ENCODE measurements at regions not wholly inside any gene's neighbourhood (a gene's known extent, or its start where the extent isn't known, plus 50 kb on each side); places are given as distances from the start of the nearest gene placed in this dataset.

DNA sequence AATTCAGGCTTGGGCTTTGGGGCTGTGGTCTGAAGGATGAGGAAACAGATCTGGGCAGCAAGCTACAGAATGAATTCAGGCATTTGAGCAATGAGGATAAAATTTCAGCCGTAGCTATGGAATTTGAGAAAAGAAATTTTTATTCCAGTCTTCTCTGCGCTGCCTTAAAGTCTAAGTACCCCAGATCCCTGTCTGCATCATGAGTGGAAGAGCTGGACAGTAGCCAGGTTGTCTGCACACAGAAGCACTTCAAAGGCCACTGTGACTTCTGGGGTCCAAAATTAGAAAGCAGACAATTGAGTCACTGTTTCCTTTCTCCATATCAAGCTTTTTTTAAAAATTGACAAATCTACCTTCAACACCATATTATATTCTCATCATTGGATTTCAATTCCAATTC, 787.6 kb upstream of the GCFC2 start:
- Mint-ChIP-seq H3K36me3 (ENCODE audit: insufficient read depth, unreplicated experiment) (no peaks in the 10 kb centered on the region), H3K4me1 (ENCODE audit: low read depth, unreplicated experiment) (no peaks in the 10 kb centered on the region), H3K27ac (ENCODE audit: unreplicated experiment) (no peak overlapping the region), H3K9me3 (ENCODE audit: low read depth, unreplicated experiment) (peaks cover 7% of the 10 kb centered on the region), H3K27me3 (ENCODE audit: unreplicated experiment) (no peaks in the 10 kb centered on the region), H3K4me3 (ENCODE audit: low read depth, unreplicated experiment) (no peak overlapping the region)
- no TSS peak for BruUV-seq (replicated peaks)
- CTCF ChIA-PET = no interaction called here
- intact Hi-C loops (cut with micrococcal nuclease; ENCODE audit: unreplicated experiment) = no loop called here
- TF ChIP-seq, protein P1, sequence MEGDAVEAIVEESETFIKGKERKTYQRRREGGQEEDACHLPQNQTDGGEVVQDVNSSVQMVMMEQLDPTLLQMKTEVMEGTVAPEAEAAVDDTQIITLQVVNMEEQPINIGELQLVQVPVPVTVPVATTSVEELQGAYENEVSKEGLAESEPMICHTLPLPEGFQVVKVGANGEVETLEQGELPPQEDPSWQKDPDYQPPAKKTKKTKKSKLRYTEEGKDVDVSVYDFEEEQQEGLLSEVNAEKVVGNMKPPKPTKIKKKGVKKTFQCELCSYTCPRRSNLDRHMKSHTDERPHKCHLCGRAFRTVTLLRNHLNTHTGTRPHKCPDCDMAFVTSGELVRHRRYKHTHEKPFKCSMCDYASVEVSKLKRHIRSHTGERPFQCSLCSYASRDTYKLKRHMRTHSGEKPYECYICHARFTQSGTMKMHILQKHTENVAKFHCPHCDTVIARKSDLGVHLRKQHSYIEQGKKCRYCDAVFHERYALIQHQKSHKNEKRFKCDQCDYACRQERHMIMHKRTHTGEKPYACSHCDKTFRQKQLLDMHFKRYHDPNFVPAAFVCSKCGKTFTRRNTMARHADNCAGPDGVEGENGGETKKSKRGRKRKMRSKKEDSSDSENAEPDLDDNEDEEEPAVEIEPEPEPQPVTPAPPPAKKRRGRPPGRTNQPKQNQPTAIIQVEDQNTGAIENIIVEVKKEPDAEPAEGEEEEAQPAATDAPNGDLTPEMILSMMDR (IDR thresholded peaks at IDR 0.05; ENCODE audit: unreplicated experiment) = no peak
- DNase-seq = no peak

- Mint-ChIP-seq H3K4me3 (ENCODE audit: low read depth, unreplicated experiment) (no peak overlapping the region), H3K9me3 (ENCODE audit: low read depth, unreplicated experiment) (peaks cover 7% of the 10 kb centered on the region), H3K4me1 (ENCODE audit: low read depth, unreplicated experiment) (no peaks in the 10 kb centered on the region), H3K27me3 (ENCODE audit: unreplicated experiment) (no peaks in the 10 kb centered on the region), H3K27ac (ENCODE audit: unreplicated experiment) (no peak overlapping the region), H3K36me3 (ENCODE audit: insufficient read depth, unreplicated experiment) (no peaks in the 10 kb centered on the region)
- TF ChIP-seq, protein P1 (IDR thresholded peaks at IDR 0.05; ENCODE audit: unreplicated experiment) = no peak
- intact Hi-C loops (cut with micrococcal nuclease; ENCODE audit: unreplicated experiment) = no loop called here
- CTCF ChIA-PET = no interaction called here
- DNase-seq = no peak
- BruUV-seq (replicated peaks) = no TSS peak
Measured at GRCh38 chr2:76491503-76491902, 780.8 kb upstream of the GCFC2 start.

GRCh38 chr2:76478266-76479035, 767.7 kb upstream of the GCFC2 start:
- H3K27me3 Mint-ChIP-seq (ENCODE audit: unreplicated experiment) = no peaks in the 10 kb centered on the region
- TF ChIP-seq, protein P1 (IDR thresholded peaks at IDR 0.05; ENCODE audit: unreplicated experiment) = no peak
- H3K27ac Mint-ChIP-seq (ENCODE audit: unreplicated experiment) = no peak overlapping the region
- no peaks in the 10 kb centered on the region for H3K4me1 Mint-ChIP-seq (ENCODE audit: low read depth, unreplicated experiment)
- intact Hi-C loops (cut with micrococcal nuclease; ENCODE audit: unreplicated experiment) = no loop called here
- peaks cover 9% of the 10 kb centered on the region for H3K9me3 Mint-ChIP-seq (ENCODE audit: low read depth, unreplicated experiment)
- no peak for DNase-seq
- no peaks in the 10 kb centered on the region for H3K36me3 Mint-ChIP-seq (ENCODE audit: insufficient read depth, unreplicated experiment)
- CTCF ChIA-PET = no interaction called here
- H3K4me3 Mint-ChIP-seq (ENCODE audit: low read depth, unreplicated experiment) = no peak overlapping the region
- no TSS peak for BruUV-seq (replicated peaks)

GRCh38 chr2:76472946-76473345, 762.2 kb upstream of the GCFC2 start:
- DNase-seq = no peak
- H3K4me1 Mint-ChIP-seq (ENCODE audit: low read depth, unreplicated experiment) = no peaks in the 10 kb centered on the region
- TF ChIP-seq, protein P1 (IDR thresholded peaks at IDR 0.05; ENCODE audit: unreplicated experiment) = no peak
- CTCF ChIA-PET = no interaction called here
- intact Hi-C loops (cut with micrococcal nuclease; ENCODE audit: unreplicated experiment) = no loop called here
- no peaks in the 10 kb centered on the region for H3K27me3 Mint-ChIP-seq (ENCODE audit: unreplicated experiment)
- H3K36me3 Mint-ChIP-seq (ENCODE audit: insufficient read depth, unreplicated experiment) = no peaks in the 10 kb centered on the region
- BruUV-seq (replicated peaks) = no TSS peak
- H3K4me3 Mint-ChIP-seq (ENCODE audit: low read depth, unreplicated experiment) = no peak overlapping the region
- H3K27ac Mint-ChIP-seq (ENCODE audit: unreplicated experiment) = no peak overlapping the region
- H3K9me3 Mint-ChIP-seq (ENCODE audit: low read depth, unreplicated experiment) = peaks cover 3% of the 10 kb centered on the region

Data from Calu3 (cell line).